GM19025 (cell line): ENCODE measurements at regions not wholly inside any gene's neighbourhood (a gene's known extent, or its start where the extent isn't known, plus 50 kb on each side); places are given as distances from the start of the nearest gene placed in this dataset.
"Not testable (repeated sequence)": the region's sequence is repeated elsewhere in the genome, so short reads cannot be mapped to it uniquely, and the experiment has no call there.

Source experiments
- ATAC-seq: cut with Tn5 transposase; IDR thresholded peaks from one replicate; pipeline ENCODE4 v1.9.1; 2021; ENCODE audit warnings: mild to moderate bottlenecking, low read depth, moderate library complexity; ENCODE audit not compliant: unreplicated experiment

DNA sequence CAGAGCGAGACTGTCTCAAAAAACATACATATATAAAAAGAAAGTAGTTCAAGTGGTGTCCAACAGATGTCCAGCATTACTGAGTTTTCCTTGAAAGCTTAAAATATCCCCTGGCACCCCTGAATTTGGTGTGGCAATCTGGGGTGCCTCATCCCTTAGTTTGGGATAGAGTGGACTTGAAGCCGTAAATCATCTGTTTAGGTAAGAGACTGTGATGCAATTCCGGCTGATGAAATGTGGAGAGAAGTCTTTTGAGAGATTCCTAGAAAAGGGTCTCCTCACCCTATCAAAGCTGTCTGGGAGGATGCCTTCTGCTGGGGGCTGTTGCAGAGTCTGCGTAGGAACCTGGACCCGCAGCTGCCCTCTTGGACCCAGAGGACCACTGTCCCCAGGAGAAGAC lies 408.0 kb downstream of the RPS24 start:
- no peak for ATAC-seq

DNA sequence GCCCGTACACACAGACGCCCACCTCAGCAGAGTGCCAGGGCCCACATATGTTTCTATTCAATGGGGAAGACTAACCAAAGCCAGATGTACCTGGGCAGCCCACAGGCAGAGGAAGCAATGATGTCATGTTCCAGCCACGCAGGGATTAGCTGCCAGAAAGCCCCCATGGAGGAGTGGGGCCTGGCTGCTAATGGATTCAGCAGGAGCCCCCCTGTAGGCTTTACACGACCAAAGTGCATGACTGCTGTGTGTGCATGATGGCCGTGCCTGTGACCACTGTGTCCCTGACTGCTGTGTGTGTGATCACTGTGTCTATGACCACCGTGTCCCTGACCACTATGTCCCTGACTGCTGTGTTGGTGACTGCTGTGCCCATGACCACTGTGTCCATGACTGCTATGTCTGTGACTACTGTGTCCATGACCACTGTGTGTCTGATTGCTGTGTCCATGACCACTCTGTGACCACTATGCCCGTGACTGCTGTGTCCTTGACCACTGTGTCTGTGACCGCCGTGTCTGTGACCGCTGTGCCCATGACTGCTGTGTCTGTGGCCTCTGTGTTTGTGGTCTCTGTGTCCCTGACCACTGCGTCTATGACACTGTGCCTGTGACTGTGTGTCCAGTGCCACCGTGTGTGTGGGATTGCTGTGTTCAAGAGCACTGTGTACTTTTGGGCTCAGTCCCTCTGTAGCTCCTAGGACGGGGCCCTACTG lies 409.3 kb downstream of the RPS24 start:
- ATAC-seq, result no peak

DNA sequence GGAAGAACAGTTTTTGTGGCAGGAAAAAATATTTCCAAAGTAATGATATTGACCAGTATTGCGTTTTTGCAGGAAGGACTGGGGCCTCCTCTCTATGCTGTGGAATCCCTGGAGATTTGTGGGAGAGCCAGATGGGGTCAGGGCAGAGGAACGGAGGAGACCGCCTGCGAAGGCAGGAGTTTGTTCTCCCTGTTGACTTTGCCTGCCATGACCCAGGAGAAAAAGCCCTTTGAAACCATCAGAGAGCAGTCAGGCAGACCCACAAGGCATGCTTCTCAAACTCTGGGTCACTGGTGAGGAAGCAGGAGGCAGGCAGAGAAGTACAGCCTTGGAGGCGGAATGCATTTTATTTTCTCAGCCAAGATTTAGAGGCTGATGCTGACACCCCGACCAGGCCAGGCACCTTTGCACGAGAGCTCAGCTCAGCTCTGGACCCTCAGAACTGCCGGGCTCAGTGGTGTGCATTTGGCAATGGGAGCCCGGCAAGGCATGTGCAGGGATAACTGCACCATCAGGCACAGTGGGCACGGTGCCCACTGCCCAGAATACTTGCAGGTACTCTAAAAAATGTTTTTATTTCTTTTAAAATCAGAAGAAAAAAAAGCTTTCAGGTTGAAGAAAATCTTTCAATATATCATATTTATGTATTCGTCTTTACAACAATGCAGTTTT lies 410.4 kb downstream of the RPS24 start:
- no peak for ATAC-seq

DNA sequence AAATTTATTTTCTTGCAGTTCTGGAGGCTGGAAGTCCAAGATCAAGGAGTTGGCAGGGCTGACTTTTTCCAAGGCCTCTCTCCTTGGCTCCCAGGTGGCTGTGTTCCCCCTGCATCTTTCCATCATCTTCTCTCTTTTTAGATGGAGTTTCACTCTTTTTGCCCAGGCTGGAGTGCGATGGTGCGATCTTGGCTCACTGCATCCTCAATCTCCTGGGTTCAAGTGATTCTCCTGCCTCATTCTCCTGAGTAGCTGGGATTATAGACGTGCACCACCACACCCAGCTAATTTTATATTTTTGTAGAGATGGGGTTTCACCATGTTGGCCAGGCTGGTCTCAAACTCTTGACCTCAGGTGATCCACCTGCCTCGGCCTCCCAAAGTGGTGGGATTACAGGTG lies 411.1 kb downstream of the RPS24 start:
- not testable (repeated sequence) for ATAC-seq

DNA sequence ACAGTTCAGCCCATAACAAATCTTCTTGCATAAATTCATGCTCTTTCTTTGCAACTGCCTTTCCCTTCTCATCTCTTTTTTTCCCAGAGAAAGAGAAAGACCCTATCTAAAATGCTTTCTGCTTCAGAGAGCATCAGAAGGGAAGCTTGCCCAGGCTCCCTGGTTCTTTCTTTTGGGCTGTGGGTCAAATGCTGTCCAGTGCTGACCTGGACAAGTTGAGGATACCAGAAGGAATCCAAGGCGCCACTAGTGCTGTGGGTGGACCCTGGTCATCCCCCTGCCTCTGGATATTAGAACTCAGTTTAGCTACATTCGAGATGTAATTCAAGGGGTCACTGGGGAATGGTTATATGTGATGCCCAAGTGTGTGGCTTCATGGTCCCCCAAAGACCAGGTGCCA lies 411.6 kb downstream of the RPS24 start:
- no peak for ATAC-seq

DNA sequence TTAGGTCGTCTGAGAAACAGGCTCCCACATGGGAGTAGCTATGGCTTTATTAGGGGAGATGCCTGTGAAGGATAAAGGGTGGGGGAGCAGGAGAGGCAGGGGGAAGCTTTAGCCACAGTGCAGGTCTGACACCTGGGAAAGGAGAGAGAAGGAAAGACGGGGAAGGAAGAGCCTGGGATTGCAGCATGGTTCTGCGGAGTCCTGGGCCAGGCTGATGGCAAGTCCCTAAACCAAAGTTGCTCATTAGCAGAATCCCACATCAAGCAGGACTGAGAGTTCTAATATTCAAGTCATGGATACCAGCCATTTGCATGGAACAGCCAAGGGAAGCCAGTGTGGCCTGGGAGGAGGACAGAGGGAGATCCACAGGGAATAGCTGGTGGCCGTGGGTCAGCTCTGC lies 414.8 kb downstream of the RPS24 start:
- no peak for ATAC-seq

DNA sequence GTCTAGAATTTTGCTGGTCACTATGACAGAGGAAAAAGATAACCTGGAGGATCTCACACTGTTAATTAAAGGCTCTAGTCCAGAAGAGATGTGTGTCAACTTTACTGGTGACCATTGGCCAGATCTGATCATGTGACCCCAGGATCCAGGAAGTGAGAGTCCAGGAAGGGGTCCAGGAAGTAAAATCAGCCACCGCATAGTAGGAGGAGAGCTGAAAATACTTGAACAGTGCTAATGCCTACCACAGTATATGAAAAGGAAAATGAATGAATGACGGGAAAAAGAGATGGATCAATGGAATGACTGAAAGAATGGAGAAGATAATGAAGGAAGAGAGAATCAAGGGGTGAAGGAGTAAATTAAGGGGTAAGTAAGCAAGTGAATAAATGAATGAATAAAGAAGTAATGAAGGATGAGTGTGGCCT lies 415.3 kb downstream of the RPS24 start:
- ATAC-seq, result no peak

DNA sequence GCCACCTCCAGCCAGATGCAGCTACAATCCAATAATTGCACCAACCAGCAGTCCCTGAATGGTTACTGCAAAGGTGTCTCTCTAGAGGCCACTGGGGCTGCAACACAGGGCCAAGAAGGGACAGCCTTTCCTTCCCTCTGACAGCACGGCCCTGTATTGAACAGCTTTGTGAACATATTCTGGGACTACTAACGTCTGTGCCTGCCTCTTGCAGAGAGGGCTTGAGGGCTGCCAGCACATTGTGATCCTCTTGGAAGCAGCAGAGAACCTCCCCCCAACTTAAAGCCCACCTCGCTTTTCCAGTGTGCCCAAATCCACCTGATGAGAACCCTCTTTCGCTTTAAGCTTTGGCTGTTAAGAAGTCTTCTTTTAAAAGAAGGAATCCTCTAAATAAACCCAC lies 415.9 kb downstream of the RPS24 start:
- no peak for ATAC-seq

DNA sequence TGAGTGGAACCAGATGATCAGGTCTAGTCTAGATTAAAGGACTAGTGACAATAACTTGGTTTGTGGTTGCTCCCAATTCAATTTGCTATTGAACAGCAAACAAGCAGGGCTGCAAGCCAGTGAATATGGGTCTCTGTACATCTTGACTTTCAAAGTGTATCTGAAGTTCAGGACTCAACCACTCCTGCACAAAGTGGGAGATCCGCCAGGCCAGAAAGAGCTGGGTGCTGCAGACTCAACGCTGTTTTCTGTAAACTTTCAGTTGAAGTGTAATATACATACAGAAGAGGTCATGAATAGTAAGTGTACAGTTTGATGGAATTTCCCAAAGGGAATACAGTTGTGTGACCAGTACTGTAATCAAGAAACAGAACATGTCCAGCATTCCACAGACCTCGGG lies 416.6 kb downstream of the RPS24 start:
- ATAC-seq, result no peak

DNA sequence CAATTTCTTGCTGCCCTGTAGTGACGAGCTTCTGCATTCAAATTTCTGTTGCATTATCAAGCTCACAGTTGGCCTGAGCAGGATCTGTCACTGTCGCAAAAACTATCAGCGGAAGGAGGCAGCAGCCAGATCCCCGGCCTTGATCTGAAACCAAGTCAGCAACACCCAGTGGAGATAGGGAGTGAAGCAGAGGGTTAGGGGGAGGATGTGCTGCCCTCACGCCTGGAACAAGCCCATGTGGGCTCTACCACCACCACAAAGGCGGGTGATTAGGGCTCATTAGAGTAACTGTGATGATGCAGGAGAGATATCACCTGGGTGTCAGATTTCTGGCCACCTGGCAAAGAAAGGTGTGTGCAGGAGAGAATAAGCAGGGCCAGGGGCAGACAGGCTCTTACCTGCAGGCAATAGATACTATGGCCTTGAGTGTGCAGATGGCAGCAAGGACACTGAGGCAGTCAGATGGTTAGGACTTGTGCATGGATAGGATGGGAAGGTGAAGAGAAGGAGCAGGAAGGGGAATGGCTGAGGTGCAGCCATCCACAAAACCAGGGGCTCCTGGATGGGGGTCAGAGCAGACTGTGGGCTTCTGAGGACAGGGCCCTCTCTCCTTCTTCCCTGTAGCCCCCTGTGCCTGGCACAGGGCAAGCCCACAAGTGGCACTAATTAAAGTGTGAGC lies 417.3 kb downstream of the RPS24 start:
- no peak for ATAC-seq

DNA sequence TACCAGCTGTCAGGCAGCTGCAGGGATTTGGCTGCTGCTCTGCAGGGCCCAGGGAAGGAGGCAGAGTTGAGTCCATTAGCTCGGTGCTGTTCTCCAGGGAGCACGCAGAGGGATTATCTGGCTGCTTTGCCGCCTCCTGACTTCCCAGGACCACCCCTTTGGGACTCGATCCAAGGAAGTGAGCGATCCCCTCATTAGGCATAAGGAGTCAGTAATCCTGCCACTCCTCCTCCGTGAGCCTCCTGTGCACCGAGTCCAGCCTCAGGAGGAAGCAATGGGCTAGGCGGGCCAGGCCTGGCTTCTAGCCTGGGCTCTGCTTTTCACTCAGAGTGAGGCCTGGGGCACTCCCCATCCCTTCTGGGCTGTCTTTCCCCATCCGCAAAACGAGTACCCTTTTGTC lies 417.9 kb downstream of the RPS24 start:
- no peak for ATAC-seq

DNA sequence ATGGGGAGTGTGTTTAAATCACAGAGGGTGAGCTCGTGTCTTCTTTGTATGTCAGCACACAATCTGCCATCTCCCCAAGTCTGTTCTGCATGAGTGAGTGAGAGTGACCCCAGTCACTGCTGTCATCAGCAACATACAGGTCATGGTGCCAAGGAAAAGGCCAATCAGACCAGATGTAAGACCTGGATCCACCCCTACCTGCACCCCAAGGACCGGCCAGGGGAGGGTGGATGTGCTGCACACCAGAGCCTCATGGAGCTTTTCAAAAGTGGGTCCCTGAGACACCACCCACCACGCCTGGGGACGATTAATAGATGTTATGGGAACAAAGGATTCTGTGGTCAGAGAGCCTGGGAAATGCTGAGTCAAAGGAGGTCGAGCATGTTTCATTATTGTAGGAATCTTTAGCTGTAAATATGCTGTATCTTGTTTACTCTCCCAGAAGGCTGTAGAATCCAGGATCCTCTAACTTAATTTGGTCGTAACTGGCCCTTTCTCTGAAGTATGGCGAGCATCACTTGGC lies 420.5 kb downstream of the RPS24 start:
- ATAC-seq, result no peak

DNA sequence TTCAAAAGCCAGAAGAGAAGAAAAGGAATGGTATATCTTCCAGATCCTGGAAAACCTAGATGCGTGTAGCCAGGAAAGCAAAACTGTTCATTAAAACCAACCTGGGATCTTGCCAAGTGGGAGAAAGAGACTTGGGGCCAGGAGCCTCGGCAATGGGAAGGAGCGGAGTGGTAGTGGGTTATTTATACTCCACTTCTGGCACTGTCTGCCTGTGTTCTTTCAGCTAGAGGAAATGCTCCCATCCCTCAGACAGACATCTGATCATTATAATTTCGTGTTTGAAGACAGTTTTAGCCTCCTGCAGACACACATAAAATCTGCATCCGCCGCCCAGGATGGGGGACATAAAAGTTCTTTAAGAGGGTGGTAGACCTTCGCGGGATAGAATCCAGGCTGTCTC lies 421.6 kb downstream of the RPS24 start:
- ATAC-seq, result no peak

DNA sequence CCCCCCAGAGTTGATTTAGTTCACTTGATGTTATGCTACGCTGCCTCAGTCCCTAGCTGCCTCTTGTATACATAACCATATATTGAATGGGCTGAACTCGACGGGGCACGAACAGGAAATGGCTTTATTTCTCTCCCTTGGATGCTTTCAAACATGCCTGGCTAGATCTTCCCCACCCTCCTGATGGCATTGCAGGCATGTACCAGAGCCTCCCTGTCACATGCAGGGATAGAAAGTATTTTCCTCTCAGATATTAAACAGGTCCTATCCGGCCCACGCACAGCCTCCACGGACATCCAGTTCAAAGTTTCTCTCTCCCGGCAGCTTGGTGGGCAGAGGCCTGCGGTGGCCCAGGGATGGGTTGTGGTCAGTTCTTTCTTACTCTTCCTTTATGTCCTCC lies 422.1 kb downstream of the RPS24 start:
- ATAC-seq, result no peak

DNA sequence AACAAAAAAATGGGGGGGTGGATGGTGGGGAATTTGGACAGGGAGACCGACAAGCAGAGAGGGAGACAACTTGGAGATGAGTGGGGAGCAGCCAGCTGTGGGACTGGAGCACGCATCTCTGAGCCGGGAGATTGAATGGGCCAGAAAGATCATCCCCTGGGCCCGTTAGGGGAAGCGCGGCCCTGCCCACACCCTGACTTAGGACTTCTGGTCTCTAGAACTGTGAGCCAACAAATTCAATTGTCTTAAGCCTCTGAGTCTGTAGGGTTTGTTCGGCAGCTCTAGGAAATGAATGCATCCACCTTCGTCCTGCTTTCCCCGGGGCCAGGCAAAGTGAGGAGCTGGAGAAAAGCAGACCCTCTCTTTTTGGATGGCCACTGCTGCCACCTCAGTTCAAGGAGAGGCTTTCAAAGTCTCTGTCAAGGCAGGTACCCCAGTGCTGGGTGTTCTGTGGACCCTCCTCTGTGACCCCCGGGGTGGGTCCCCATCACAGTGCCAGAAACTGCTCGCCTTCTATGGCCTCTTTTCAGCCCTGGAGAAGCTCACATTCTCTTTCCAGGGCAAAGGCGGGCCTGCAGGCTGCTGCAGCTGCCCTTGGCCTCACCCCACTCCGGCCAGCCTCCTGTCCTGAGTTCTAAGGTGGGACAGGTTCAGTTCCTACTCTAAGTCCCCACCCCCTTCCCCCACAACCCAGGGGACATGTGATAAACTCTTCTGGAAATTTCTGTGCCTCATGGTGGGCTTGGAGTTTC lies 423.2 kb downstream of the RPS24 start:
- ATAC-seq, result no peak

DNA sequence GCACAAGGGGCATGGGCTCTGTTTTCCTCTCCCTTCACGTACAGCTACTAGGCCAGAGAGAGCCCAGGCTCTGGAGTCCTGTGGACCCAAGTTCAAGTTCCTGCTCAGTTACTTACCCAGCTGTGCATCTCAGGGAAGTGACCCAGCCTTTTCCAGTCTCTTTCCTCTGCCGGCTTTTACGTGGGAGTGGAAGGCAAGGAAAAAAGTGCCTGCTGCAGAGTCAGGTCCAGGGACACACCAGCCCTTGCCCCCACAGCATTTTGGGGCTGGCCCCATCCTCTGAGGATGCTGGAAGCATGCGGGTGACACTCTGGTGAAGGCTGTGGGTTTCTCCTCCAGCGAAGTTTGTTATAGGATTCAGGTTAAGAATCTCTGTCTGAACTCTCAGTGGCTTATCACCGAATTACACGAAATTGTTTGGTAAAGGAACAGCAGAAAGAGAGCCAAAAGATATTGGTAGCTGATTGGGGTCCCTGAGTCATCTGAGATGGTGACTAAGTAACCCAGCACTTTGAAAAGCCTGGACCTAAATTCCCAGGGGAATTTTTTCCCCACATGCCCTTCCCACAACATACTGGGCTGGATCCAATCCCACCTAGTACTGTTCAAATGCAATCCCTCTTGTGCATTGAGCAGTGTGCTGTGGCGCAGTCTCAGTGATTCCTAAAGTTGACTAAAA lies 424.3 kb downstream of the RPS24 start:
- ATAC-seq, result no peak

DNA sequence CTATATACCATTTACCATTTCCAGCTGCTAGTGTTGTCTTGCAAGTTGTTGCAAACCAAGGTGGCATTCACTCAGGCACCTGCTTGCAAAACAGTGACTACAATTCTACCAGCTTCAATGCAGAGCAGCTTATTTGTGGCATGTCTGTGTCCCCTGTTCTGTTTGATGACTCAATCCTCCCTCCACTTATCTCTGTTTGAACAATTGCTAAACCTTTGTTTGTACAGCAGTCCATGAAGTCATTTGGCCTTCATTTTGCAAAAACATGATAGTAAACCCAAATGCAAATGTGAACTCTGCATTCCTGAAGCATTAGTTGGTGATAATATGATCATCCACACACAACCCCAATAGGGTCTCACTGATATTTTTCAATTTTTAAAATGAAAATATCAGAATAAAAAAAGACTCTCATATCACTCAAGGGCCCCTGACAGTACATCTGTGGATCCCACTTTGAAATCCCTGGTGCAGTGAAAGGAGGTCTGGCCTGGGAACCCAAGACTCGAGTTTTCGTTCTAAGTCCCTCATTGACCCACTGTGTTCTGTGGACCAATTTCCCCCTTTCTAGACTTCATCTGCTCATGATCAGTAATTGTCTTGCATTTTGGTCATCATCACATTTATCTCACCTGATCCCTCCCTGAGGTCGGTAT lies 425.4 kb downstream of the RPS24 start:
- no peak for ATAC-seq

DNA sequence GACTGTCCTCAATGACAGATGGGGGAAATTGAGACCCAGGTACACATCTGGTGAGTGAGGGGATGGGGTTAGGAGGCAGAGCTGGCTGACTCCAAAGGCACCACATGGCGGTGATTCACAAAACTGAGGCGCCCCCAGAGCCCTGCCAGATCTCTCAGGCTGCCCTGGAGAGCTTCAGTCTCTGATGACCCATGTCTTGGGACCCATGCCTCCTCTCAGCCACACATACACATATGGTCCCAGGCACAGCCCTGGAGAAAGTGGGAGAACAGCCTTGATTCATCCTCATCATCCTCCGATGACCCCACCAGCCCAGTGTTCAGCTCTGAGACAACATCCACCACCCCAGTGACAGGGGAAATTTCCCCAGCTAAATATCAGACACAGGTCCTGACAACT lies 426.0 kb downstream of the RPS24 start:
- no peak for ATAC-seq

DNA sequence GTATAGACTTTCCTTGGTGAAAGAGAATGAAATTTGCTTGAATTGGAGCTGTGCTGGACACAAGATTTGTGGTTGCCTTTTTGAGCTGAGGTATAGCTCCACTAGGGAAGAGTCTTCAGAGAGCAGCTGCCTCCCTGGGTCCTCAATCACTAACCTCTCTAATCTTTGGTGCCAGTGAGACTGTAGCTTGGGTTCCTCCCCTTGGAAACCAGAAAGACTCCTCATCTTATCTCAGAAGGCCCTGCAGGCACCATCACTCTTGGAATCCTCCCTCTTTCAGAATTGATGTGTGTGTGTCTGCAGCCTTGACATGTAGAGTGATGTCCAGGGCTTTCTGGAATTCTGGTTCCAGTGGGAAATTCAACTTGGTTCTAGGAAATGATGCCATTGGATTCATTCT lies 426.5 kb downstream of the RPS24 start:
- ATAC-seq, result no peak

DNA sequence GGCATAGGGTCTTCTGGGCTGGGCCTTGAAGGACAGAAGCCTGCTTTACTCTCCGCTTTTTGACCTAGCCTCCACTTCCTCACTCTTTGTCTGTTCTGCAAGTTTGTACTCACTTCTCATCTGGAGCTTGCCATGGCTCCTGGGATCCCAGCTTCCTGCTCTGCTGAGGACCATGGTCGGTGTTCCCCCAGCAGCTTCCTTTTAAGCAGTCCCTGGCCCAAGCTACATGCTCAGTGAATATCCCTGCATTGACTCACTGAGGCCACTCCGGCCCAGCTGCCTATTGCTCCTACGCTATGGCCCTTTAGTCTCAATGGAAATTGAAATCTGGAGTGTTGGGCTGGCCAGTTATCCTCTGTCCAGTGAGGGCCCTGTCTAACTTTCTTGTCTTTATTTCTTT lies 427.7 kb downstream of the RPS24 start:
- ATAC-seq, result no peak
